ENCODE measurements at regions not wholly inside any gene's neighbourhood (a gene's known extent, or its start where the extent isn't known, plus 50 kb on each side); places are given as distances from the start of the nearest gene placed in this dataset.

DNA sequence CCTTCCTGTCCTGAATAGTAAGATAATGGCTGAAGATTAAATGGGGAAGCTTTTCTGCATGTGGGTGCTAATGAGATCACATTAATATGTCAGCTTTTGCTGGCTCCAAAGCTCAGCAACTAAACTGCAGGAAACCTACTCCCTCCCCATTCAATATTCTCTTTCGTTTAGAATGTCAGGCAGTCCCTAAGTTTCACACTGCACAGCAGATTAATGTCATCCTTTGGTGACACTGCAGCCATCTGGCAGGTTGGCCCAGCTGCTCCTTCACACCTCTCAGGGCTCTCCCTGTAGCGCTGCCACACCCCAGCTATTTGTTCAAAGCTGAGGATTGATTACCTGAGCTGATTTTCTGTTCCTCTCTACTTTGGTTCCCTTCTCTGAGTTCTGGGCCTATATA lies 110.5 kb downstream of the KDR start:
- no peak overlapping the region for H3K4me3 ChIP-seq
- intact Hi-C loops (cut with micrococcal nuclease; ENCODE audit: unreplicated experiment) = loop anchor here (5.0 kb wide), 2 partner anchors 162 to 382 kb away; partner anchors contain the start of gene TMEM165
- no peak for DNase-seq
- BruUV-seq (replicated peaks) = no TSS peak
- H3K79me2 ChIP-seq (ENCODE audit: low read depth) = no peaks in the 10 kb centered on the region
- CTCF ChIA-PET = interaction anchor here (0.6 kb wide), 1 partner anchor 450 kb away, joined by 9 read pairs; no protein-coding TSS in a partner anchor
- no peak overlapping the region for H3K27ac ChIP-seq
- H4K20me1 ChIP-seq (ENCODE audit: insufficient read depth) = no peaks in the 10 kb centered on the region
- no peaks in the 10 kb centered on the region for H3F3A ChIP-seq (ENCODE audit: insufficient read depth, low read depth)
- H3K9me3 ChIP-seq (ENCODE audit: insufficient read depth, low read depth) = no peaks in the 10 kb centered on the region
- H3K4me1 ChIP-seq (replicated peaks; ENCODE audit: insufficient read depth) = peaks cover 9% of the 10 kb centered on the region
- H3K27me3 ChIP-seq (ENCODE audit: insufficient read depth, low read depth) = no peaks in the 10 kb centered on the region
- POLR2A ChIA-PET (ENCODE audit: unreplicated experiment) = no interaction called here
- H2AFZ ChIP-seq = no peak overlapping the region
- no peaks in the 10 kb centered on the region for H3K9me2 ChIP-seq (ENCODE audit: insufficient read depth)
- H3K36me3 ChIP-seq (ENCODE audit: low read depth) = no peaks in the 10 kb centered on the region
- TF ChIP-seq CTCF (conservative IDR thresholded peaks at IDR 0.05) (no peak), EZH2 (IDR thresholded peaks at IDR 0.05; ENCODE audit: low read depth) (no peak)
- no peak overlapping the region for H3K4me2 ChIP-seq

DNA sequence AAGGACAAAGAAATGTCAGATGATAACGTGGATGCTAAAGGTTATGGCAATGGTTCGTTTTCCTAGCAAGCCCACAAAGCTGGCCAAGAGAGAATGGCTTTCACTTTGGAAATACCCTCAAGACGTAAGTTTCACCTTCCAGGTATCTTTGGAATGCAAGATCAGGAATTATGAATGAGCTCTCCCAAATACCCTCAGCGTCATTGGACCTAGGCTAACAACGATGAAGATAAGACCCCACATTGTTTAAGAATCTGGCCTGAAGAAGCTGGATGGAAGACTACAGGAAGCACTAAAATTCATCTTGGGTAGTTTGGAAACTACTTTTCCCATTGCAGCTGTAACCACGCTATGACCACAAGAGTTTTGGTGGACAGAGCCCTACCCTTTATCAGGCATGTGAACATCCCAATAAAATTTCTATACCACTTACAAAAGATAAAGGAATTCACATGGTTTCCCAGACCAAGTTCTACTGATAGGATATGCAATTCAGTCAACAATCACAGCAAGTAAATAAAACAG lies 111.9 kb downstream of the KDR start:
- H3F3A ChIP-seq (ENCODE audit: insufficient read depth, low read depth) = no peaks in the 10 kb centered on the region
- no peak for TF ChIP-seq CTCF (conservative IDR thresholded peaks at IDR 0.05)
- TF ChIP-seq EZH2 (IDR thresholded peaks at IDR 0.05; ENCODE audit: low read depth) = no peak
- intact Hi-C loops (cut with micrococcal nuclease; ENCODE audit: unreplicated experiment) = loop anchor here (2.0 to 5.0 kb wide), 3 partner anchors 19 to 384 kb away; partner anchors contain the start of gene TMEM165
- ChIA-PET CTCF (no interaction called here), POLR2A (ENCODE audit: unreplicated experiment) (no interaction called here)
- no peaks in the 10 kb centered on the region for H3K27me3 ChIP-seq (ENCODE audit: insufficient read depth, low read depth)
- no peaks in the 10 kb centered on the region for H4K20me1 ChIP-seq (ENCODE audit: insufficient read depth)
- H3K4me3 ChIP-seq = no peak overlapping the region
- H3K27ac ChIP-seq = no peak overlapping the region
- no peaks in the 10 kb centered on the region for H3K9me3 ChIP-seq (ENCODE audit: insufficient read depth, low read depth)
- H3K36me3 ChIP-seq (ENCODE audit: low read depth) = no peaks in the 10 kb centered on the region
- no peak overlapping the region for H2AFZ ChIP-seq
- peaks cover 9% of the 10 kb centered on the region for H3K4me1 ChIP-seq (replicated peaks; ENCODE audit: insufficient read depth)
- no peaks in the 10 kb centered on the region for H3K9me2 ChIP-seq (ENCODE audit: insufficient read depth)
- H3K4me2 ChIP-seq = peak overlapping the region; percentile 42
- no TSS peak for BruUV-seq (replicated peaks)
- no peaks in the 10 kb centered on the region for H3K79me2 ChIP-seq (ENCODE audit: low read depth)
- DNase-seq = peak in 1 of 2 experiments; percentile 2

- ChIA-PET POLR2A (ENCODE audit: unreplicated experiment) (no interaction called here), CTCF (no interaction called here)
- Histone ChIP-seq H3K4me1 (replicated peaks; ENCODE audit: insufficient read depth) (peaks cover 9% of the 10 kb centered on the region), H4K20me1 (ENCODE audit: insufficient read depth) (no peaks in the 10 kb centered on the region), H3K27ac (no peak overlapping the region), H3K9me3 (ENCODE audit: insufficient read depth, low read depth) (no peaks in the 10 kb centered on the region), H3K4me3 (no peak overlapping the region), H3K79me2 (ENCODE audit: low read depth) (no peaks in the 10 kb centered on the region), H3K4me2 (peak overlapping the region; percentile 42), H3K36me3 (ENCODE audit: low read depth) (no peaks in the 10 kb centered on the region), H2AFZ (no peak overlapping the region), H3K27me3 (ENCODE audit: insufficient read depth, low read depth) (no peaks in the 10 kb centered on the region), H3F3A (ENCODE audit: insufficient read depth, low read depth) (no peaks in the 10 kb centered on the region), H3K9me2 (ENCODE audit: insufficient read depth) (no peaks in the 10 kb centered on the region)
- intact Hi-C loops (cut with micrococcal nuclease; ENCODE audit: unreplicated experiment) = loop anchor here (2.0 to 5.0 kb wide), 3 partner anchors 20 to 385 kb away; partner anchors contain the start of gene TMEM165
- no peak for DNase-seq
- BruUV-seq (replicated peaks) = no TSS peak
- TF ChIP-seq CTCF (conservative IDR thresholded peaks at IDR 0.05) (no peak), EZH2 (IDR thresholded peaks at IDR 0.05; ENCODE audit: low read depth) (no peak)
Observed at GRCh38 chr4:55012363-55013230, 112.8 kb downstream of the KDR start.

Data from PC-9 (cell line).